IPS-15b (cell line): ENCODE measurements at regions not wholly inside any gene's neighbourhood (a gene's known extent, or its start where the extent isn't known, plus 50 kb on each side); places are given as distances from the start of the nearest gene placed in this dataset.

Source experiments
- H3K27me3 ChIP-seq: one replicate; pipeline ENCODE4 v1.6.1; 2013; ENCODE audit warnings: low read length; ENCODE audit not compliant: control insufficient read depth, insufficient read depth
- H3K36me3 ChIP-seq: one replicate; pipeline ENCODE4 v1.6.1; 2013; ENCODE audit warnings: low read length; ENCODE audit not compliant: control insufficient read depth, insufficient read depth
- H3K4me1 ChIP-seq: one replicate; pipeline ENCODE4 v1.6.1; 2013; ENCODE audit warnings: mild to moderate bottlenecking, low read length; ENCODE audit not compliant: control insufficient read depth, insufficient read depth
- H3K4me3 ChIP-seq: one replicate; pipeline ENCODE4 v1.5.1; 2013; ENCODE audit warnings: low read depth, low read length
- H3K9ac ChIP-seq: one replicate; pipeline ENCODE4 v1.6.1; 2013; ENCODE audit warnings: low read depth, mild to moderate bottlenecking, low read length
- H3K9me3 ChIP-seq: one replicate; pipeline ENCODE4 v1.6.1; 2013; ENCODE audit warnings: mild to moderate bottlenecking, low read length; ENCODE audit not compliant: control insufficient read depth, insufficient read depth

DNA sequence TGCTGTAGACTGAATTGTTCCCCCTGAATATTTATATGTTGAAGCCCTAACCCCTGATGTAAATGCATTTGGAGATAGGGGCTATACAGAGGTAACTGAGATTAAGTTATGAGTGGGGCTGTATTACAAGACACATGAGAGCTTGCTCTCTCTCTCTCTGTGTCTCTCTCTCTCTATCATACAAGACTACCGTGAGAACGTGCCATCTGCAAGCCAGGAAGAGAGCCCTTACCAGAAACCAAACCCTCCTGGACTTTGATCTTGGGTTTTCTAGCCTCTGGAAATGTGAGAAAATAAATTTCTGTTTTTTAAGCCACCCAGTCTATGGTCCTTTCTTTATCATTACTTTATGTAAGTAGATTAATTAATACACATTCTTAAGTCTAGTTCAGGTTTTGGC lies 249.3 kb upstream of the MAN1A1 start:
- Histone ChIP-seq H3K9me3 (no peaks in the 10 kb centered on the region), H3K9ac (no peak overlapping the region), H3K4me1 (no peaks in the 10 kb centered on the region), H3K4me3 (no peak overlapping the region), H3K36me3 (no peaks in the 10 kb centered on the region), H3K27me3 (no peaks in the 10 kb centered on the region)

DNA sequence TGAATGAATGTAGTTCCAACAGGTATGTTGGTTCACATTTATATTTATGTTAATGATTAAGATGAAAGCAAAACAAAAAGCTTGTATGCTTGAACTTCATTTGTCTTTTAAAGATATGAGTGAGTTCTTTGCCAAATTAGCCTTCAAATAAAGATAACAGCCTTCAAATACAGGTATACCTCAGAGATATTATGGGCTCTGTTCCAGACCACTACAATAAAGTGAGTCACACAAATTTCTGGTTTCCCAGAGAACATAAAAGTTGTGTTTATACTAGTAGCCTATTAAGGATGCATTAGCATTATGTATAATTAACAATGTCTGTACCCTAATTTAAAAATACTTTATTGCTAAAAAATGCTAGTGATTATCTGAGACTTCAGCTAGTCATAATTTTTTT lies 245.3 kb upstream of the MAN1A1 start:
- H3K9me3 ChIP-seq = no peaks in the 10 kb centered on the region
- no peaks in the 10 kb centered on the region for H3K4me1 ChIP-seq
- no peaks in the 10 kb centered on the region for H3K27me3 ChIP-seq
- H3K9ac ChIP-seq = no peak overlapping the region
- H3K36me3 ChIP-seq = no peaks in the 10 kb centered on the region
- H3K4me3 ChIP-seq = no peak overlapping the region

DNA sequence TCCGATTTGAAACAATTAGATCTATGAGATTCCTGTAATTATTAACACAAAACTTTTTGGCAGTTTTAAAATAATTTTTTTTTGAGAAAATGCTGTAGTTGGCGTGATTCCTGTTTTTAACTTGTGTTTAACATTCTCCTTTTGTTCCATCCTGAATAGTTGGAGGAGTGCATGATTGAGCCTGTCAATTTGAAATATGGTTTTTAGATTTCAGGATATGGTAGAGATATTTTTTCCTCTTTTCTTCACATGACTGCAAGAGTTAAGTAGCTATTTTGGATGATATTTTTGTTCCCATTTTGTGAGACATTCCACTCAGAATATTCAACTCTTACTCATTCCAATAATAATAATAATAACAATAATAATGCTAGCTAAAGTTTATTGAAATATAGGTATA lies 241.7 kb upstream of the MAN1A1 start:
- H3K4me1 ChIP-seq = no peaks in the 10 kb centered on the region
- no peak overlapping the region for H3K9ac ChIP-seq
- H3K4me3 ChIP-seq = no peak overlapping the region
- no peaks in the 10 kb centered on the region for H3K27me3 ChIP-seq
- H3K36me3 ChIP-seq = no peaks in the 10 kb centered on the region
- no peaks in the 10 kb centered on the region for H3K9me3 ChIP-seq

DNA sequence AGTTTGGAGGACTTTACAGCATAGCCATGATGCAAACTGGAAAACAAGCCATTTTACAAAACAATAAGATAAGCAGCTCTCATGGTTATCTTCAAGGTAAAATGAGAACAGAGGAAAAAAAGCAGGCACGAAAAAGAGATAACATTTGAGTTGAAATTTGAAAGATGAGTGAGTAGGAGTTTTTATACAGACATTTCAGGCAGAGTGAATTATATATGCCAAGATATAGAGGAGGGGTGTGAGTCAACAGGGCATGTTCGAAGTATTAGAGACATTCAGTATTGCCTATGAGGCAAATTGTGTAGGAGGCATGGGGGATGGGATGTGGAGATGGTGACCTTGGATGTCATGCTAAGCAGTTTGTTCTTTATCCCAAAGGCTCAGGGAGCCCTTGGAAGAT lies 240.5 kb upstream of the MAN1A1 start:
- Histone ChIP-seq H3K4me1 (no peaks in the 10 kb centered on the region), H3K4me3 (no peak overlapping the region), H3K27me3 (no peaks in the 10 kb centered on the region), H3K36me3 (no peaks in the 10 kb centered on the region), H3K9ac (no peak overlapping the region), H3K9me3 (no peaks in the 10 kb centered on the region)

DNA sequence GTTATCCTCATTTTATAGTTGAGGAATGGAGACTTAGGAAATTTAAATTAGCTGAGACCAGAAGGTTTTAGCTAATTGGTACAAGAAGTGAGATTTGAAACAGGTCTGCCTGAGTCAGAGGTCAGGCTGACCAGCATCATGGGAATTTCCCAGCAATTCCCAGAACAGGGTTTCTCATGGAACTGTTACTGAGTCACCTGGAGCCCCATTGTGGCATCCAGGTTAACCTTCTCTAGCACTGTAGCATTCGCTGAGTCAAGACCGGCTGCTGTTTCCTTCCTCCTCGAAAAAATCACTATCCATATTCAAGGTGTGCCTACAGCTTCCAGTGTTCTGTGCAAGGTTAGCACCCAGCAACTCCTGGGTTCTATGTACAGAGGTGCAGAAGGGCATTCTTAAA lies 238.0 kb upstream of the MAN1A1 start:
- Histone ChIP-seq H3K9ac (no peak overlapping the region), H3K27me3 (no peaks in the 10 kb centered on the region), H3K9me3 (no peaks in the 10 kb centered on the region), H3K4me3 (no peak overlapping the region), H3K36me3 (no peaks in the 10 kb centered on the region), H3K4me1 (no peaks in the 10 kb centered on the region)

DNA sequence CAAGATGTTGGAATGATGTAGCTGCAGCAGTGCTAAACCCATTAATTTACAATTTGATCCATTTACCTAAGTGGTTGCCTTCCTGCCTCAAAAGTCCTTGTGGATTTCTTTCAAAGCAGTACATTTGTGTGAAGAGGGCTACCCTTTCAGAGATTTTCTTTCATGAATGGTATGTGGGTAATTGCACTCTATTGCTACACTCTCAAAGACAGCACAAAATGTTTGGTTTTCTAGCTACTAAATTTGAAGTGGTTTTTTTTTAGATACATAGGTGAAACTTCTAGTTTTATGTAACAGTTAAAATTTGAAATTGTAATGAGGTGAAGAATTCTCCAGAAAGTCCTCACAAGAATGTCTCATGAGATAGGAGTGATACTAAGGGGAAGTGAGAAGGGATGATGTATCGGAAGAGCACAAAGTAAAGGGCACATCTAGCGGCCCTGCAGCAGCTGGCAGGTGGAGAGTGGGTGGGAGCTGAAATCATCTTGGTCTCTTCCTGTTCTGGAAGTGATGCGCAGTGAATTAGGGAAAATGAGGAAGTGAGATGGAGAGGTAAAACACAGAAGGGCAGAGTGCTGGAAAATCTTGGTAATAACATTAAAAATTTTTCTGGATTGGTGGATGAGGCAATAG lies 236.8 kb upstream of the MAN1A1 start:
- Histone ChIP-seq H3K4me1 (no peaks in the 10 kb centered on the region), H3K4me3 (no peak overlapping the region), H3K9me3 (no peaks in the 10 kb centered on the region), H3K9ac (no peak overlapping the region), H3K36me3 (no peaks in the 10 kb centered on the region), H3K27me3 (no peaks in the 10 kb centered on the region)

DNA sequence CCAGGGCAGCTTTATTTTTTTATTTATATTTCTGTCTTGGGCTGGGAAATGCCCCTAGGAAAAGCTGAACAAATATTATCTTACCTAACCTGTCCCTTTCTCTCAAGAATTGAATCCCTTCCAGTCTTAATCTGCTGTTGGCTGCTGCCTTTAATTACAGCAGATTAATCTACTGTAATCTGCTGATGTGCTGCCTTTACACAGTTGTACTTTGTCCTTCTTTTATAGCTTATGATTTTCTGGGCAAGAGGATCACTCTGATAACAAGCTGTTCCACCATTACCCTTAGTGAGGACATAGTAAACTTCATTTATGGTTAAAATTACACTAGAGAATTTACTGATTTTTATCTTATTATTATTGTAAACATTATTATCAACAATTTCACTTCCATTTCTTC lies 234.5 kb upstream of the MAN1A1 start:
- Histone ChIP-seq H3K36me3 (no peaks in the 10 kb centered on the region), H3K4me3 (no peak overlapping the region), H3K27me3 (no peaks in the 10 kb centered on the region), H3K9me3 (no peaks in the 10 kb centered on the region), H3K9ac (no peak overlapping the region), H3K4me1 (no peaks in the 10 kb centered on the region)

DNA sequence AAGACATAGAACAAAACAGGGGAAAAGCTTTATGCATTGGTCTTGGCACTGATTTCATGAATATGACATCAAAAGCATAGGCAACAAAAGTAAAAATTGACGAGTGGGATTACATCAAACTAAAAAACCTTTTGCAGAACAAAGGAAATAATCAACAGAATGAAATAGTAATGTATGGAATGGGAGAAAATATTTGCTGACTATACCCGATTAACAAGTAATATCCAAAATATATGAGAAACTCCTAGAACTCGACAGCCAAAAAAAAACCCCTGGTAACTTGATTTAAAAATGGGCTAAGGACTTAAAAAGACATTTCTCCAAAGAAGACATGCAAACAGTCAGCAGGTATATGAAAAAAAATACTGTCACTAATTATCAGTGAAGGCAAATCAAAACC lies 231.7 kb upstream of the MAN1A1 start:
- Histone ChIP-seq H3K27me3 (no peaks in the 10 kb centered on the region), H3K4me3 (no peak overlapping the region)

DNA sequence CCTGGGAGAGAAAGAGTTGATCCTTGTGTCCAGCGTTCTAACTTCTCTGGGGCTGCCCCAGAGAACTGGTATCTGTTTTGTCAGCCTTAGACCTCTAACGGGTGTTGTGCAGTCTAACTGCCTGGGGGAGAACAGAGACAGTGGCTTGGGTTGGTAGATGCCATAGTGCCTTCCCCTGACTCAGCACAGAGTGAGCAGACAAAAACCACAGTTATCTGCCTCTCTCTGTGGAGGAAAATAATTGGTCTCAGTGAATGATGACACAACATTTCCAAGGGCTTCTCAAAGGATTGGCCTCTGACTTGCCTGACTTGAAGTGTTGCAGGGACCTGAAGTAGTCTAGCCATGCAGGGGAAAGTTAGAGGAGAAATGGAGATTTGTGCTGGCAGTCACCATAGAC lies 226.2 kb upstream of the MAN1A1 start:
- Histone ChIP-seq H3K9ac (no peak overlapping the region), H3K27me3 (no peaks in the 10 kb centered on the region), H3K4me3 (no peak overlapping the region), H3K9me3 (no peaks in the 10 kb centered on the region), H3K36me3 (no peaks in the 10 kb centered on the region), H3K4me1 (no peaks in the 10 kb centered on the region)

More for the DNA sequence above, 231.7 kb upstream of the MAN1A1 start:
- Histone ChIP-seq H3K9ac (no peak overlapping the region), H3K4me1 (no peaks in the 10 kb centered on the region), H3K36me3 (no peaks in the 10 kb centered on the region), H3K9me3 (no peaks in the 10 kb centered on the region)

DNA sequence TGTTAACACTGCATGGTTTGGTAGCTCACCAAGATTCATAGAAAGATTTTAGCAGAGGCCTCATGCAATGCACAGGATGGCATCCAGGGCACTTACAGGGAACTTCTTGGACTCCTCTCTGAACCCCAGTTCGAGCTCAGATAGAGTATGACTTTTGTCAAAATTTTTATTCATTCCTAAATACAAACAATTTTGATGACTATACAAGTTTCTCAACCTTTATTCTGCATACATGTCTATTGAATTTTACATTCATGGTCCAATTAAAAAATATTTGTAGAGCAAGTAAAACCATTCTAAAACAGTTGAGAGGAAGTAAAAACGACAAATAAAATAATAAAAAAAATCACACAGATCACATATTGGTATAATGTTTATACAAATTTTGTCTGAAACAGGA lies 219.0 kb upstream of the MAN1A1 start:
- no peak overlapping the region for H3K4me3 ChIP-seq
- H3K27me3 ChIP-seq = no peaks in the 10 kb centered on the region
- H3K9me3 ChIP-seq = no peaks in the 10 kb centered on the region
- no peaks in the 10 kb centered on the region for H3K36me3 ChIP-seq
- H3K4me1 ChIP-seq = no peaks in the 10 kb centered on the region
- no peak overlapping the region for H3K9ac ChIP-seq

DNA sequence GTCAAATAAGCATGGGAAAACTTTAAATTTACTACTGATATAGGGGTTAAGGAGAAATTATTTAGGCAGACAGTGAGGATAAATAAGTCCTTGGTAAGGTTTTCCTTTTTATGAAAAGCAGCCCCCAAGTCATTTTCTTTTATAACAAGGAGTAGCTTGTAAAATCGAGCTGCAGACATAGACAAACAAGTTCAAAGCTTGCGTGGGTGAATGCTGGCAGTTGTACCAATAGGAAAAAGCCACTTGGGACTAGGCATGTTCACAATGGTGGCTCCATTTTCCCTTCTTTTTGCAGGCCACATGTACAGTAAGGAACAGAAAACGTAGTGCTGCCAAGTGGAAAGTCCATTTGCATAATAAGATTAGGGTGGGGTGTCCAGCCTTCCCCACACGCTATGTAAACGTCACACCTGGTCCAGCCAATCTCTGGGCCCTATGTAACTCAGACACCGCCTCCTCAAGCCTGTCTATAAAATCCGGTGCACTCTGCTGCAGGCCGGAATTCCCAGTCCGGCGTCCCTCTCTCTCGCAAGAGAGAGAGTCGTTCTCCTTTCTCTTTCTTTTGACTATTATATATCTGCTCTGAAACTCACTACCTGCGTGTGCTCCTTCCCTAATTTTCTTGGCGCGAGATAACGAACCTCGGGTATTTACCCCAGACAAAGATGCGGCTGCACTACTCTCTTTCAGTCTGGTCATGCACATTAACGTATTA lies 217.1 kb upstream of the MAN1A1 start:
- no peaks in the 10 kb centered on the region for H3K9me3 ChIP-seq
- H3K4me1 ChIP-seq = no peaks in the 10 kb centered on the region
- no peak overlapping the region for H3K9ac ChIP-seq
- H3K4me3 ChIP-seq = no peak overlapping the region
- H3K27me3 ChIP-seq = no peaks in the 10 kb centered on the region
- H3K36me3 ChIP-seq = no peaks in the 10 kb centered on the region

DNA sequence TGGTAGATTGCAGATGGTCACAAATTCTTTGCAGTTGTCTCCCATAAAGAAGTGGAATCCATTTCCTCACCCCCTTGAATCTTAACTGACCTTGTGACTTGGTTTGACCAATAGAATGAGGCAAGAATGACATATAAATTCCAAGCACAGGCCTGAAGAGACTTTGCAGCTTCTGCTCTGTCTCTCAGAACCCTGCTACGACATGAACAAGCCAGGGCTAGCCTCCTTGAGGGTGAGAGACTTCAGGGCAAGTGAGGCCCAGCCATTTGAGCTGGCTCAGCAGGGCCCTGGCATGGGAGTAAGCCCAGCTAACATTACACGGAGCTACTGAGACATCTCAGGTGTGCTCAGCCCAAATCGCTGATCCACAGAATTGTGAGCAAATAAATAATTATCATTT lies 216.3 kb upstream of the MAN1A1 start:
- no peaks in the 10 kb centered on the region for H3K36me3 ChIP-seq
- no peak overlapping the region for H3K9ac ChIP-seq
- H3K9me3 ChIP-seq = no peaks in the 10 kb centered on the region
- H3K4me3 ChIP-seq = no peak overlapping the region
- no peaks in the 10 kb centered on the region for H3K4me1 ChIP-seq
- H3K27me3 ChIP-seq = no peaks in the 10 kb centered on the region
